ENCODE measurements at regions not wholly inside any gene's neighbourhood (a gene's known extent, or its start where the extent isn't known, plus 50 kb on each side); places are given as distances from the start of the nearest gene placed in this dataset.

- no peak for TF ChIP-seq TAF1 (IDR thresholded peaks at IDR 0.05; ENCODE audit: low read depth)
- no peak for TF ChIP-seq MXI1 (conservative IDR thresholded peaks at IDR 0.05; ENCODE audit: poor library complexity, severe bottlenecking)
- no peak for TF ChIP-seq CTCF (IDR thresholded peaks at IDR 0.05; ENCODE audit: poor library complexity, severe bottlenecking)
- TF ChIP-seq EZH2 (IDR thresholded peaks at IDR 0.05; ENCODE audit: borderline replicate concordance, insufficient read depth, low read length, poor library complexity, severe bottlenecking), result no peak
- TF ChIP-seq SMC3 (conservative IDR thresholded peaks at IDR 0.05; ENCODE audit: poor library complexity), result no peak
- no peak for TF ChIP-seq REST (IDR thresholded peaks at IDR 0.05; ENCODE audit: borderline replicate concordance)
- no peak for TF ChIP-seq EP300 (conservative IDR thresholded peaks at IDR 0.05; ENCODE audit: poor library complexity, severe bottlenecking)
- TF ChIP-seq RAD21 (conservative IDR thresholded peaks at IDR 0.05), result no peak
- no peak for TF ChIP-seq POLR2AphosphoS5 (IDR thresholded peaks at IDR 0.05)
- Histone ChIP-seq H3K79me2 (replicated peaks; ENCODE audit: insufficient read depth, low read length) (no peaks in the 10 kb centered on the region), H3K27me3 (ENCODE audit: insufficient read depth, low read depth, low read length) (no peaks in the 10 kb centered on the region), H3K4me3 (ENCODE audit: low read length) (no peak overlapping the region), H3K36me3 (ENCODE audit: insufficient read depth, low read length) (no peaks in the 10 kb centered on the region), H3K9me3 (ENCODE audit: low read length) (no peaks in the 10 kb centered on the region), H3F3A (ENCODE audit: insufficient read depth, low read length, poor library complexity, severe bottlenecking) (no peaks in the 10 kb centered on the region), H2AFZ (ENCODE audit: low read depth, low read length) (no peak overlapping the region), H4K20me1 (ENCODE audit: insufficient read depth) (no peaks in the 10 kb centered on the region), H3K4me2 (ENCODE audit: low read length) (no peak overlapping the region), H3K9me2 (ENCODE audit: insufficient read depth, low read length) (no peaks in the 10 kb centered on the region), H3K27ac (ENCODE audit: low read length) (no peak overlapping the region), H3K9ac (ENCODE audit: low read length) (no peak overlapping the region)
Observed at GRCh38 chr3:67094774-67095173, 96.7 kb downstream of the KBTBD8 start.

DNA sequence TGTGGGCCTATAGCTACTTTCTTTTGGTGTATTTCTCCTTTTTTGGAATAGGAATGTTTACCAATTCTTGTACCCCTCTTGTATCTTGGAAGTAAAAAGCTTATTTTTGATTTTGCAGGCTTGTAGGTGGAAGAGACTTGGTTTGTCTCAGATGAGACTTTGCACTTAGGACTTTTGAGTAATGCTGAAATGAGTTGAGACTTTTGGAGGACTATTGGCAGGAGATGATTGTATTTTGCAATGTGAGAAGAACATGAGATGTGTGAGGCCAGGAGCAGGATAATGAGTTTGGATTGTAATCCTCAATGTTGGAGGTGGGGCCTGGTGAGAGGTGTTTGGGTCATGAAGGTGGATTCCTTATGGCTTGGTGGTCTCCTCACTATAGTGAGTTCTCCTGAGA is 106.3 kb downstream of the KBTBD8 start:
- Histone ChIP-seq H3K4me3 (ENCODE audit: low read length) (no peak overlapping the region), H3K9me3 (ENCODE audit: low read length) (no peaks in the 10 kb centered on the region), H3F3A (ENCODE audit: insufficient read depth, low read length, poor library complexity, severe bottlenecking) (no peaks in the 10 kb centered on the region), H3K27ac (ENCODE audit: low read length) (no peak overlapping the region), H2AFZ (ENCODE audit: low read depth, low read length) (no peak overlapping the region), H3K36me3 (ENCODE audit: insufficient read depth, low read length) (no peaks in the 10 kb centered on the region), H3K27me3 (ENCODE audit: insufficient read depth, low read depth, low read length) (no peaks in the 10 kb centered on the region), H3K4me2 (ENCODE audit: low read length) (no peak overlapping the region), H4K20me1 (ENCODE audit: insufficient read depth) (no peaks in the 10 kb centered on the region), H3K9me2 (ENCODE audit: insufficient read depth, low read length) (no peaks in the 10 kb centered on the region), H3K9ac (ENCODE audit: low read length) (no peak overlapping the region), H3K79me2 (replicated peaks; ENCODE audit: insufficient read depth, low read length) (no peaks in the 10 kb centered on the region)
- TF ChIP-seq TAF1 (IDR thresholded peaks at IDR 0.05; ENCODE audit: low read depth), result no peak
- no peak for TF ChIP-seq EP300 (conservative IDR thresholded peaks at IDR 0.05; ENCODE audit: poor library complexity, severe bottlenecking)
- TF ChIP-seq POLR2AphosphoS5 (IDR thresholded peaks at IDR 0.05), result no peak
- TF ChIP-seq RAD21 (conservative IDR thresholded peaks at IDR 0.05), result no peak
- TF ChIP-seq MXI1 (conservative IDR thresholded peaks at IDR 0.05; ENCODE audit: poor library complexity, severe bottlenecking), result no peak
- no peak for TF ChIP-seq EZH2 (IDR thresholded peaks at IDR 0.05; ENCODE audit: borderline replicate concordance, insufficient read depth, low read length, poor library complexity, severe bottlenecking)
- TF ChIP-seq REST (IDR thresholded peaks at IDR 0.05; ENCODE audit: borderline replicate concordance), result no peak

All from neural cell (in vitro differentiated cells).